Trophoblast cell (in vitro differentiated cells and primary cell): ENCODE measurements at regions not wholly inside any gene's neighbourhood (a gene's known extent, or its start where the extent isn't known, plus 50 kb on each side); places are given as distances from the start of the nearest gene placed in this dataset.

Experiments
- DNase-seq, 2 donors: peaks; one replicate each; pipeline ENCODE4 v3.0.0-alpha.2; 2016
- H2AFZ ChIP-seq: 2 replicates; pipeline ENCODE4 v1.6.1; 2013; ENCODE audit warnings: low read length, moderate library complexity, mild to moderate bottlenecking; ENCODE audit not compliant: insufficient read depth, poor library complexity
- H2AK5ac ChIP-seq: 2 replicates; pipeline ENCODE4 v1.6.1; 2013; ENCODE audit warnings: mild to moderate bottlenecking, low read length
- H2BK120ac ChIP-seq: 2 replicates; pipeline ENCODE4 v1.6.1; 2013; ENCODE audit warnings: low read length, mild to moderate bottlenecking, moderate library complexity; ENCODE audit not compliant: insufficient read depth, poor library complexity
- H2BK12ac ChIP-seq: 2 replicates; pipeline ENCODE4 v1.6.1; 2013; ENCODE audit warnings: mild to moderate bottlenecking, low read length, moderate library complexity
- H2BK5ac ChIP-seq: 2 replicates; pipeline ENCODE4 v1.6.1; 2013; ENCODE audit warnings: low read length, low read depth, moderate library complexity, mild to moderate bottlenecking; ENCODE audit not compliant: poor library complexity
- H3K14ac ChIP-seq: 2 replicates; pipeline ENCODE4 v1.6.1; 2013; ENCODE audit warnings: mild to moderate bottlenecking, low read length
- H3K18ac ChIP-seq: 2 replicates; pipeline ENCODE4 v1.6.1; 2013; ENCODE audit warnings: mild to moderate bottlenecking, low read length
- H3K23ac ChIP-seq: 2 replicates; pipeline ENCODE4 v1.6.1; 2013; ENCODE audit warnings: low read length
- H3K27ac ChIP-seq: 2 replicates; pipeline ENCODE4 v1.5.1; 2013; ENCODE audit warnings: low read depth, mild to moderate bottlenecking, inconsistent platforms, low read length, moderate library complexity
- H3K27me3 ChIP-seq: 2 replicates; pipeline ENCODE4 v1.6.1; 2013; ENCODE audit warnings: inconsistent platforms, mild to moderate bottlenecking, low read length, moderate library complexity; ENCODE audit not compliant: insufficient read depth
- H3K36me3 ChIP-seq, 2 experiments: 1 replicate in 1 of 2; 2 replicates in 1 of 2; pipeline ENCODE4 v1.6.1; 2013; ENCODE audit warnings: low read length in 2 of 2, mild to moderate bottlenecking in 2 of 2, moderate library complexity in 1 of 2; ENCODE audit not compliant: insufficient read depth in 2 of 2, control insufficient read depth in 1 of 2
- H3K4ac ChIP-seq: 2 replicates; pipeline ENCODE4 v1.6.1; 2013; ENCODE audit warnings: low read depth, mild to moderate bottlenecking, low read length, moderate library complexity
- H3K4me1 ChIP-seq, 2 experiments: 1 replicate in 1 of 2; 2 replicates in 1 of 2; pipeline ENCODE4 v1.6.1; 2013; ENCODE audit warnings: low read length in 2 of 2, mild to moderate bottlenecking in 2 of 2, moderate library complexity in 1 of 2; ENCODE audit not compliant: insufficient read depth in 2 of 2, control insufficient read depth in 1 of 2
- H3K4me2 ChIP-seq: 2 replicates; pipeline ENCODE4 v1.6.1; 2013; ENCODE audit warnings: inconsistent platforms, mild to moderate bottlenecking, low read length, moderate library complexity
- H3K4me3 ChIP-seq: 2 replicates; pipeline ENCODE4 v1.5.1; 2013; ENCODE audit warnings: mild to moderate bottlenecking, low read depth, low read length, inconsistent platforms
- H3K79me1 ChIP-seq: one replicate; pipeline ENCODE4 v1.6.1; 2013; ENCODE audit warnings: low read length
- H3K79me2 ChIP-seq: 2 replicates; pipeline ENCODE4 v1.6.1; 2013; ENCODE audit warnings: low read length, mild to moderate bottlenecking; ENCODE audit not compliant: control insufficient read depth, insufficient read depth, poor library complexity
- H3K9ac ChIP-seq: 2 replicates; pipeline ENCODE4 v1.6.1; 2013; ENCODE audit warnings: mild to moderate bottlenecking, low read length
- H3K9me3 ChIP-seq: 2 replicates; pipeline ENCODE4 v1.6.1; 2013; ENCODE audit warnings: low read depth, mild to moderate bottlenecking, control low read depth, inconsistent platforms, low read length; ENCODE audit not compliant: insufficient read depth
- H4K12ac ChIP-seq: 2 replicates; pipeline ENCODE4 v1.6.1; 2013; ENCODE audit warnings: low read depth, mild to moderate bottlenecking, low read length, moderate library complexity
- H4K8ac ChIP-seq: 2 replicates; pipeline ENCODE4 v1.6.1; 2013; ENCODE audit warnings: low read depth, mild to moderate bottlenecking, low read length, moderate library complexity
- H4K91ac ChIP-seq: one replicate; pipeline ENCODE4 v1.6.1; 2013; ENCODE audit warnings: low read depth, mild to moderate bottlenecking, low read length, moderate library complexity
- WGBS: extraction: QIAGEN DNeasy Blood & Tissue Kit; methylation state at CpG from one replicate; pipeline ENCODE4 v1.1.7; 2013; ENCODE audit warnings: missing lambda C conversion rate; ENCODE audit not compliant: insufficient read length, insufficient coverage; ENCODE audit errors: extremely low coverage; 5-methylcytosine and 5-hydroxymethylcytosine counted together

GRCh38 chr11:91967026-91967690, 257.5 kb upstream of the FAT3 start:
- H2BK120ac ChIP-seq: no peak overlapping the region
- no peak for DNase-seq
- no peak overlapping the region for H2BK5ac ChIP-seq

GRCh38 chr11:91966368-91966767, 258.2 kb upstream of the FAT3 start:
- H4K12ac ChIP-seq: no peak overlapping the region
- no peak overlapping the region for H3K4me2 ChIP-seq
- no peaks in the 10 kb centered on the region for H3K79me2 ChIP-seq
- H2AFZ ChIP-seq: no peak overlapping the region
- H3K18ac ChIP-seq: no peak overlapping the region
- no peak overlapping the region for H4K91ac ChIP-seq
- H3K27me3 ChIP-seq: no peaks in the 10 kb centered on the region
- H3K79me1 ChIP-seq: no peaks in the 10 kb centered on the region
- no peak overlapping the region for H3K27ac ChIP-seq
- H3K14ac ChIP-seq: no peak overlapping the region
- no CpG with 5 or more reads among the region's 1 CpG for WGBS
- no peak for DNase-seq
- no peaks in the 10 kb centered on the region for H3K4me1 ChIP-seq
- H3K23ac ChIP-seq: no peak overlapping the region
- H3K9ac ChIP-seq: no peak overlapping the region
- no peak overlapping the region for H4K8ac ChIP-seq
- no peak overlapping the region for H3K4me3 ChIP-seq
- no peak overlapping the region for H2AK5ac ChIP-seq
- H2BK120ac ChIP-seq: no peak overlapping the region
- H2BK5ac ChIP-seq: no peak overlapping the region
- H2BK12ac ChIP-seq: no peak overlapping the region
- H3K9me3 ChIP-seq: no peaks in the 10 kb centered on the region
- no peak overlapping the region for H3K4ac ChIP-seq
- no peaks in the 10 kb centered on the region for H3K36me3 ChIP-seq

More at GRCh38 chr11:91967026-91967690, 257.5 kb upstream of the FAT3 start:
- no peak overlapping the region for H2AFZ ChIP-seq
- H4K12ac ChIP-seq: no peak overlapping the region
- H2BK12ac ChIP-seq: no peak overlapping the region
- H3K23ac ChIP-seq: no peak overlapping the region
- H4K8ac ChIP-seq: no peak overlapping the region
- no peak overlapping the region for H3K4me2 ChIP-seq
- no peak overlapping the region for H2AK5ac ChIP-seq
- H3K14ac ChIP-seq: no peak overlapping the region
- H3K18ac ChIP-seq: no peak overlapping the region
- no peak overlapping the region for H3K4ac ChIP-seq
- H3K9me3 ChIP-seq: no peaks in the 10 kb centered on the region
- H3K27me3 ChIP-seq: no peaks in the 10 kb centered on the region
- H3K79me2 ChIP-seq: no peaks in the 10 kb centered on the region
- no peak overlapping the region for H4K91ac ChIP-seq
- H3K9ac ChIP-seq: no peak overlapping the region
- H3K36me3 ChIP-seq: no peaks in the 10 kb centered on the region
- no peak overlapping the region for H3K4me3 ChIP-seq
- H3K27ac ChIP-seq: no peak overlapping the region
- no peaks in the 10 kb centered on the region for H3K79me1 ChIP-seq
- H3K4me1 ChIP-seq: no peaks in the 10 kb centered on the region

DNA sequence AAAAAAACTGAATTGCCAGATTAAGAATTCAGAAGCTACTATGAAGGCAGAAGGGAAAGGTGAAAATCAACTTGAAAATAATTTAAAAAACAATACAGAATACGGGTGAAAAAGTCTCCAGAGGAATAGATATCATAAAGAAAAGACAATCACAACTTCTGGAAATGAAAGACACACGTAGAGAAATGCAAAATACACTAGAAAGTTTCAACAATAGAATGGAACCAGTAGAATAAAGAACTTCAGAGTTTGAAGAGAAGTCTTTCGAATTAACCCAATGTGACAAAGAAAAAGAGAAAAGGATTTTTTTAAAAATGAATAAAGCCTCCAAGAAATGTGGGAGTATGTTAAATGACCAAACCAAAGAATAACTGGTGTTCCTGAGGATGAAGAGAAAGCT, 263.8 kb upstream of the FAT3 start:
- no peaks in the 10 kb centered on the region for H3K36me3 ChIP-seq
- H2BK120ac ChIP-seq: no peak overlapping the region
- H3K4me2 ChIP-seq: no peak overlapping the region
- no peak overlapping the region for H3K14ac ChIP-seq
- H3K9me3 ChIP-seq: peaks cover 4% of the 10 kb centered on the region
- no peak overlapping the region for H2BK12ac ChIP-seq
- H4K12ac ChIP-seq: no peak overlapping the region
- H3K4me3 ChIP-seq: no peak overlapping the region
- H3K79me2 ChIP-seq: no peaks in the 10 kb centered on the region
- H3K23ac ChIP-seq: no peak overlapping the region
- H3K4me1 ChIP-seq: no peaks in the 10 kb centered on the region
- H3K79me1 ChIP-seq: no peaks in the 10 kb centered on the region
- no peak overlapping the region for H3K9ac ChIP-seq
- H3K18ac ChIP-seq: no peak overlapping the region
- no peak overlapping the region for H2BK5ac ChIP-seq
- no peak overlapping the region for H2AK5ac ChIP-seq
- no peak overlapping the region for H2AFZ ChIP-seq
- WGBS: no CpG with 5 or more reads among the region's 3 CpGs
- DNase-seq: no peak
- H4K8ac ChIP-seq: no peak overlapping the region
- no peaks in the 10 kb centered on the region for H3K27me3 ChIP-seq
- no peak overlapping the region for H3K27ac ChIP-seq
- no peak overlapping the region for H4K91ac ChIP-seq
- no peak overlapping the region for H3K4ac ChIP-seq

- Histone ChIP-seq H3K4me3 (no peak overlapping the region), H4K91ac (no peak overlapping the region), H3K4ac (no peak overlapping the region), H3K27ac (no peak overlapping the region), H2BK5ac (no peak overlapping the region), H3K79me2 (no peaks in the 10 kb centered on the region), H3K23ac (no peak overlapping the region), H4K8ac (no peak overlapping the region), H3K18ac (no peak overlapping the region), H2AFZ (no peak overlapping the region), H2BK120ac (no peak overlapping the region), H3K14ac (no peak overlapping the region), H3K4me2 (no peak overlapping the region), H4K12ac (no peak overlapping the region), H3K79me1 (no peaks in the 10 kb centered on the region), H2AK5ac (no peak overlapping the region), H3K9ac (no peak overlapping the region), H2BK12ac (no peak overlapping the region), H3K9me3 (peaks cover 4% of the 10 kb centered on the region), H3K36me3 (no peaks in the 10 kb centered on the region), H3K27me3 (no peaks in the 10 kb centered on the region), H3K4me1 (no peaks in the 10 kb centered on the region)
- WGBS: no CpG with 5 or more reads among the region's 3 CpGs
- no peak for DNase-seq
Observed at GRCh38 chr11:91959411-91959810, 265.2 kb upstream of the FAT3 start.
